Stimulated activated naive CD8-positive, alpha-beta T cell treated with anti-CD3 and anti-CD28 coated beads, Interleukin-15, Interleukin-2, amounts not matched to agents 100 U/mL and 50 U/mL, for 24 hours (primary cell): ENCODE measurements at regions not wholly inside any gene's neighbourhood (a gene's known extent, or its start where the extent isn't known, plus 50 kb on each side); places are given as distances from the start of the nearest gene placed in this dataset.

Experiments used
- ATAC-seq: fragments of 150-1000 bp; cut with Tn5 transposase; one replicate; pipeline ENCODE4 v1.10.0; 2021
- DNase-seq: peaks from one replicate; pipeline ENCODE4 v3.0.0; 2021

GRCh38 chr2:128984081-128984480 is 665.4 kb upstream of the HS6ST1 start:
- ATAC-seq (no peak), DNase-seq (no peak)

GRCh38 chr2:128984855-128985254 is 666.2 kb upstream of the HS6ST1 start:
- ATAC-seq = no peak
- no peak for DNase-seq

- ATAC-seq (no peak), DNase-seq (no peak)
These were observed 667.5 kb upstream of the HS6ST1 start for GRCh38 chr2:128986026-128986715.

- ATAC-seq = no peak
- no peak for DNase-seq
These were observed 668.2 kb upstream of the HS6ST1 start for GRCh38 chr2:128986867-128987268.

GRCh38 chr2:128988326-128988725 is 669.7 kb upstream of the HS6ST1 start:
- DNase-seq (no peak), ATAC-seq (no peak)

- no peak for ATAC-seq
- DNase-seq = no peak
These were observed 670.3 kb upstream of the HS6ST1 start for GRCh38 chr2:128988967-128989366.

- no peak for DNase-seq
- no peak for ATAC-seq
These were observed 676.4 kb upstream of the HS6ST1 start for GRCh38 chr2:128995086-128995485.

GRCh38 chr2:128996078-128996477 is 677.4 kb upstream of the HS6ST1 start:
- ATAC-seq = no peak
- no peak for DNase-seq

- DNase-seq (no peak), ATAC-seq (no peak)
These were observed 678.6 kb upstream of the HS6ST1 start for GRCh38 chr2:128997166-128997866.

- ATAC-seq = no peak
These were observed 683.3 kb upstream of the HS6ST1 start for GRCh38 chr2:129001926-129002325.

GRCh38 chr2:129002751-129003150 is 684.1 kb upstream of the HS6ST1 start:
- no peak for DNase-seq
- ATAC-seq = no peak

More at GRCh38 chr2:129001926-129002325, 683.3 kb upstream of the HS6ST1 start:
- no peak for DNase-seq

- ATAC-seq (no peak), DNase-seq (no peak)
These were observed 685.8 kb upstream of the HS6ST1 start for GRCh38 chr2:129004485-129004884.

GRCh38 chr2:129004940-129005490 is 686.3 kb upstream of the HS6ST1 start:
- ATAC-seq (no peak), DNase-seq (no peak)

- no peak for DNase-seq
- ATAC-seq = no peak
These were observed 687.6 kb upstream of the HS6ST1 start for GRCh38 chr2:129006135-129006886.

GRCh38 chr2:129006901-129007300 is 688.2 kb upstream of the HS6ST1 start:
- no peak for ATAC-seq

GRCh38 chr2:129008055-129008880 is 689.6 kb upstream of the HS6ST1 start:
- no peak for ATAC-seq

More at GRCh38 chr2:129006901-129007300, 688.2 kb upstream of the HS6ST1 start:
- DNase-seq = no peak

GRCh38 chr2:129008881-129009554 is 690.4 kb upstream of the HS6ST1 start:
- ATAC-seq (no peak), DNase-seq (no peak)

More at GRCh38 chr2:129008055-129008880, 689.6 kb upstream of the HS6ST1 start:
- no peak for DNase-seq

- ATAC-seq = no peak
- no peak for DNase-seq
These were observed 691.0 kb upstream of the HS6ST1 start for GRCh38 chr2:129009555-129010146.

- ATAC-seq (no peak), DNase-seq (no peak)
These were observed 691.6 kb upstream of the HS6ST1 start for GRCh38 chr2:129010262-129010661.

GRCh38 chr2:129011466-129012061 is 692.9 kb upstream of the HS6ST1 start:
- ATAC-seq = no peak
- no peak for DNase-seq
